Astrocyte (in vitro differentiated cells and primary cell): ENCODE measurements at regions not wholly inside any gene's neighbourhood (a gene's known extent, or its start where the extent isn't known, plus 50 kb on each side); places are given as distances from the start of the nearest gene placed in this dataset.

Source experiments
- DNase-seq: peaks from one replicate; pipeline ENCODE4 v3.0.0-alpha.2; 2010; ENCODE audit warnings: low read depth
- FAIRE-seq: peaks from 2 replicates; lab custom pipeline; 2011; peaks lifted over from hg19 to GRCh38; lab: Jason Lieb, UNC
- H2AFZ ChIP-seq: 2 replicates; pipeline ENCODE4 v1.6.0; 2012; ENCODE audit warnings: low read depth, low read length, inconsistent platforms
- H3K27ac ChIP-seq: 2 replicates; pipeline ENCODE4 v1.5.1; 2011; ENCODE audit warnings: low read depth, low read length, inconsistent platforms
- H3K27me3 ChIP-seq: 2 replicates; pipeline ENCODE4 v1.6.0; 2011; ENCODE audit warnings: low read length, inconsistent platforms; ENCODE audit not compliant: insufficient read depth
- H3K36me3 ChIP-seq: 2 replicates; pipeline ENCODE4 v1.5.1; 2011; ENCODE audit warnings: low read length, inconsistent platforms; ENCODE audit not compliant: insufficient read depth
- H3K4me1 ChIP-seq: 2 replicates; pipeline ENCODE4 v1.5.1; 2011; ENCODE audit warnings: low read length, inconsistent platforms; ENCODE audit not compliant: insufficient read depth
- H3K4me2 ChIP-seq: 2 replicates; pipeline ENCODE4 v1.6.0; 2012; ENCODE audit warnings: low read length, inconsistent platforms
- H3K4me3 ChIP-seq: 2 replicates; pipeline ENCODE4 v1.5.1; 2011; ENCODE audit warnings: low read depth, mild to moderate bottlenecking, low read length, inconsistent platforms; ENCODE audit not compliant: insufficient read depth
- H3K79me2 ChIP-seq: 2 replicates; pipeline ENCODE4 v1.6.0; 2012; ENCODE audit warnings: mild to moderate bottlenecking, low read length, inconsistent platforms; ENCODE audit not compliant: insufficient read depth
- H3K9ac ChIP-seq: 2 replicates; pipeline ENCODE4 v1.6.0; 2012; ENCODE audit warnings: mild to moderate bottlenecking, low read length, inconsistent platforms
- H3K9me3 ChIP-seq: 2 replicates; pipeline ENCODE4 v1.5.1; 2012; ENCODE audit warnings: low read depth, mild to moderate bottlenecking, low read length, inconsistent platforms; ENCODE audit not compliant: insufficient read depth
- H4K20me1 ChIP-seq: 2 replicates; pipeline ENCODE4 v1.6.0; 2012; ENCODE audit warnings: low read length, inconsistent platforms; ENCODE audit not compliant: insufficient read depth
- H3K27ac Mint-ChIP-seq: one replicate; pipeline ENCODE4 v1.8.0; 2021; ENCODE audit warnings: mild to moderate bottlenecking, mixed read lengths; ENCODE audit not compliant: unreplicated experiment
- H3K27me3 Mint-ChIP-seq: one replicate; pipeline ENCODE4 v1.8.0; 2021; ENCODE audit warnings: low read depth, mixed read lengths; ENCODE audit not compliant: unreplicated experiment
- H3K36me3 Mint-ChIP-seq: one replicate; pipeline ENCODE4 v1.8.0; 2021; ENCODE audit warnings: low read depth, mixed read lengths; ENCODE audit not compliant: unreplicated experiment
- H3K4me1 Mint-ChIP-seq: one replicate; pipeline ENCODE4 v1.8.0; 2021; ENCODE audit warnings: low read depth, mixed read lengths; ENCODE audit not compliant: unreplicated experiment
- H3K4me3 Mint-ChIP-seq: one replicate; pipeline ENCODE4 v1.8.0; 2021; ENCODE audit warnings: mild to moderate bottlenecking, moderate library complexity, mixed read lengths; ENCODE audit not compliant: unreplicated experiment
- H3K9me3 Mint-ChIP-seq: one replicate; pipeline ENCODE4 v1.8.0; 2021; ENCODE audit warnings: mild to moderate bottlenecking, mixed read lengths; ENCODE audit not compliant: unreplicated experiment
- EZH2 ChIP-seq: IDR thresholded peaks from 2 replicates; pipeline ENCODE4 v1.6.1; 2012; ENCODE audit warnings: mild to moderate bottlenecking, low read length, inconsistent platforms; ENCODE audit not compliant: insufficient read depth
- TF ChIP-seq, protein P1 (sequence below): IDR thresholded peaks from 2 replicates; pipeline ENCODE4 v1.5.1; 2011; ENCODE audit warnings: low read depth, mild to moderate bottlenecking, inconsistent platforms, low read length, moderate library complexity; ENCODE audit not compliant: insufficient read depth

DNA sequence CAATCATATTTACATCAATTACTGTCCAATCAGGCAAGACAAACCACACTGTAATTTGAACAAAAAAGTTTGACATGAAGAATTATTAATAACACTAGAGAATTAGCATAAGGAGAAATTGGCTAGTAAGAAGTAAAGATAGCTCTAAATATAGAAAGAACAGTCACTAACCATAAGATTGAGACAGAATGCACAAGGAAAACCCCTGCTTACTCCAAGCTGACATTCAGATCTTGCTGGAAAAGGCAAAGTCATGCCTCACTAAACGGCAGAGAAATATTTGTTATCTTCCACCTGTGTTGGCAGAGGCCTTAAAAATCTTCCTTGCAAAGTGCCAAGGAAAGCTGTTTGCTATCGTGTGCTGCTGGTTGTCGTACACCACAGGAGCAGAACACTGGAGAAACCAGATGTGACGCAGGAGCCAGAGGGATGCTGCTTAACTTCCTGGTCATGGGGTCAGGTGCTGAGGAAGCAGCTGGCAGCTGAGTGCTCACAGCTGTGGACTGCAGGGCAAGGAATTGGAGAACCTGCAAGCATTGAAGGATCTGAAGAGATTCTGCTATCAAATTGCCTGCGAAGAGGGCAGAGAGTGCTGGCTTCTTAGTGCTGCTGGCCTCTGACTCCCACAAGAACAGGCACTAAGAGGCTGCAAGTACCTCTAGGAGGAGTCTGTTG lies 1323.3 kb downstream of the LRFN5 start:
- H4K20me1 ChIP-seq: no peaks in the 10 kb centered on the region
- no peak overlapping the region for H3K4me3 ChIP-seq
- peaks cover 8% of the 10 kb centered on the region for H3K9me3 ChIP-seq
- H3K27ac ChIP-seq: no peak overlapping the region
- DNase-seq (no peak), FAIRE-seq (no peak)
- TF ChIP-seq EZH2: no peak
- TF ChIP-seq, protein P1, sequence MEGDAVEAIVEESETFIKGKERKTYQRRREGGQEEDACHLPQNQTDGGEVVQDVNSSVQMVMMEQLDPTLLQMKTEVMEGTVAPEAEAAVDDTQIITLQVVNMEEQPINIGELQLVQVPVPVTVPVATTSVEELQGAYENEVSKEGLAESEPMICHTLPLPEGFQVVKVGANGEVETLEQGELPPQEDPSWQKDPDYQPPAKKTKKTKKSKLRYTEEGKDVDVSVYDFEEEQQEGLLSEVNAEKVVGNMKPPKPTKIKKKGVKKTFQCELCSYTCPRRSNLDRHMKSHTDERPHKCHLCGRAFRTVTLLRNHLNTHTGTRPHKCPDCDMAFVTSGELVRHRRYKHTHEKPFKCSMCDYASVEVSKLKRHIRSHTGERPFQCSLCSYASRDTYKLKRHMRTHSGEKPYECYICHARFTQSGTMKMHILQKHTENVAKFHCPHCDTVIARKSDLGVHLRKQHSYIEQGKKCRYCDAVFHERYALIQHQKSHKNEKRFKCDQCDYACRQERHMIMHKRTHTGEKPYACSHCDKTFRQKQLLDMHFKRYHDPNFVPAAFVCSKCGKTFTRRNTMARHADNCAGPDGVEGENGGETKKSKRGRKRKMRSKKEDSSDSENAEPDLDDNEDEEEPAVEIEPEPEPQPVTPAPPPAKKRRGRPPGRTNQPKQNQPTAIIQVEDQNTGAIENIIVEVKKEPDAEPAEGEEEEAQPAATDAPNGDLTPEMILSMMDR: no peak
- no peaks in the 10 kb centered on the region for H3K9me3 Mint-ChIP-seq
- no peaks in the 10 kb centered on the region for H3K36me3 Mint-ChIP-seq
- no peak overlapping the region for H2AFZ ChIP-seq
- no peaks in the 10 kb centered on the region for H3K27me3 ChIP-seq
- H3K4me3 Mint-ChIP-seq: no peak overlapping the region
- no peak overlapping the region for H3K9ac ChIP-seq
- no peaks in the 10 kb centered on the region for H3K4me1 ChIP-seq
- H3K27me3 Mint-ChIP-seq: no peaks in the 10 kb centered on the region
- no peaks in the 10 kb centered on the region for H3K79me2 ChIP-seq
- H3K36me3 ChIP-seq: no peaks in the 10 kb centered on the region
- H3K4me2 ChIP-seq: no peak overlapping the region
- no peak overlapping the region for H3K27ac Mint-ChIP-seq
- no peaks in the 10 kb centered on the region for H3K4me1 Mint-ChIP-seq

DNA sequence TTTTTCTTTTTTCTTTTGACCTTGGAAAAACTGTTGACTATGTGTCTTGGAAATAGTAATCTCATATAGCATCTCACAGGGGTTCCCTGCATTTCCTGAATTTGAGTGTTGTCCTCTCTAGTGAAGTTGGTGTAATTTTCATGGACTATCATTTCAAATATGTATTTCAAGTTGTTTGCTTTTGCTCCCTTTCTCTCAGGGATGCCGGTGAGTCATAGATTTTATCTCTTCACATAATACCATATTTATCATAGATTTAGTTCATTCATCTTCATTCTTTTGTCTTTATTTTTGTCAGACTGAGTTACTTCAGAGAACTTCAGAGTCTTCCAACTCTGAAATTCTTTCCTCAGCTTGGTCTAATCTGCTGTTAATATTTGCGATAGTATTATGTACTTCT lies 1320.6 kb downstream of the LRFN5 start:
- H3K9ac ChIP-seq: no peak overlapping the region

DNA sequence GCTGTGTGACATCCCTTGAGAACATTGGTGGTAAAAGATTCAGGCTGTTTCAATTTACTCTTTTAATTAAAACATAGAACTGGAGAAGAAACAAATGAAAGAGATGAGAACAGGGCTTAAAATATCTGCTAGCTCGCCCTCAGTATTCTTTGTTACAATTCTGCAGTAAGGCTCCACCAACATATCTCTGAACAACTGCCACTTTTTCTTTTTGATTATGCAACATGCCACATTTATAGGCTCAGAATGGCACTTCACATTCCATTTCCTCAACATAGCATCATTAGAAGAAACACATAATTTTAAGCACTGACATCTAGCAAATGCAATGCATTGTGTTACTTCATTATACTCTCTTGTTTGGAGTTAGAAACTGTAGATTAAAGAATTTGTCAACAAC lies 1315.2 kb downstream of the LRFN5 start:
- Mint-ChIP-seq H3K27ac (no peak overlapping the region), H3K4me1 (no peaks in the 10 kb centered on the region), H3K4me3 (no peak overlapping the region), H3K27me3 (no peaks in the 10 kb centered on the region), H3K9me3 (no peaks in the 10 kb centered on the region), H3K36me3 (no peaks in the 10 kb centered on the region)
- FAIRE-seq (no peak), DNase-seq (no peak)
- no peak for TF ChIP-seq EZH2
- TF ChIP-seq, protein P1: no peak
- H3K4me1 ChIP-seq: no peaks in the 10 kb centered on the region
- no peak overlapping the region for H3K27ac ChIP-seq
- H3K9ac ChIP-seq: no peak overlapping the region
- H3K36me3 ChIP-seq: no peaks in the 10 kb centered on the region
- no peak overlapping the region for H2AFZ ChIP-seq
- no peak overlapping the region for H3K4me3 ChIP-seq
- H3K79me2 ChIP-seq: no peaks in the 10 kb centered on the region
- H4K20me1 ChIP-seq: no peaks in the 10 kb centered on the region
- H3K27me3 ChIP-seq: no peaks in the 10 kb centered on the region
- no peak overlapping the region for H3K4me2 ChIP-seq
- no peaks in the 10 kb centered on the region for H3K9me3 ChIP-seq

More for the DNA sequence above, 1320.6 kb downstream of the LRFN5 start:
- DNase-seq (no peak), FAIRE-seq (no peak)
- H3K27ac Mint-ChIP-seq: no peak overlapping the region
- no peaks in the 10 kb centered on the region for H3K4me1 Mint-ChIP-seq
- no peaks in the 10 kb centered on the region for H3K27me3 Mint-ChIP-seq
- TF ChIP-seq, protein P1: no peak
- TF ChIP-seq EZH2: no peak
- H3K36me3 ChIP-seq: no peaks in the 10 kb centered on the region
- no peak overlapping the region for H2AFZ ChIP-seq
- no peaks in the 10 kb centered on the region for H3K27me3 ChIP-seq
- H4K20me1 ChIP-seq: no peaks in the 10 kb centered on the region
- H3K4me1 ChIP-seq: no peaks in the 10 kb centered on the region
- no peaks in the 10 kb centered on the region for H3K36me3 Mint-ChIP-seq
- H3K4me3 ChIP-seq: no peak overlapping the region
- no peaks in the 10 kb centered on the region for H3K79me2 ChIP-seq
- no peak overlapping the region for H3K27ac ChIP-seq
- H3K4me2 ChIP-seq: no peak overlapping the region
- peaks cover 8% of the 10 kb centered on the region for H3K9me3 ChIP-seq
- H3K9me3 Mint-ChIP-seq: no peaks in the 10 kb centered on the region
- H3K4me3 Mint-ChIP-seq: no peak overlapping the region
